ENCODE measurements at regions not wholly inside any gene's neighbourhood (a gene's known extent, or its start where the extent isn't known, plus 50 kb on each side); places are given as distances from the start of the nearest gene placed in this dataset.

GRCh38 chrX:17990532-17990931 is 129.4 kb upstream of the RAI2 start:
- no peaks in the 10 kb centered on the region for H3K9me3 ChIP-seq (ENCODE audit: low read length)

DNA sequence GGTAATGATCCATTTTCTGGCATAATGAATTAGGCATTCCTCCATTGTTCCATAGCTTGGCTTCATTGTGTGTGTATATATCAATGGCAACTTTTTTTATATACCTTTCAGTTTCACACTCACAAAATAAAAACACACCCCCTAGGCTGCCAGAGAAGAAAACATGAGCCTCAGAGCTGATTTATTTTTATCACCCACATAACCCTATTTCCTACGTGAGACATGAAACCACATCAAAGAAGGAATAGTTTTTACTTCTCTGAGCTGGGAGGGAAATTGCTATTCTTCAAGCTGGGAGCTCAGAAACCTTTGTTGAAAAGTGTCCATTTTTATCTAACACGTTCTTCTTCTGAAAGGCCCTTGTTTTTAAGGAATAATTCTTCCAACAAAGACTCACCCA is 126.7 kb upstream of the RAI2 start:
- H3K9me2 ChIP-seq (ENCODE audit: insufficient read depth, low read length) = no peaks in the 10 kb centered on the region
- H3K36me3 ChIP-seq (ENCODE audit: insufficient read depth, low read length) = no peaks in the 10 kb centered on the region
- H3F3A ChIP-seq (ENCODE audit: insufficient read depth, low read length, poor library complexity, severe bottlenecking) = no peaks in the 10 kb centered on the region
- H3K79me2 ChIP-seq (replicated peaks; ENCODE audit: insufficient read depth, low read length) = no peaks in the 10 kb centered on the region
- H3K9me3 ChIP-seq (ENCODE audit: low read length) = no peaks in the 10 kb centered on the region
- TF ChIP-seq TAF1 (IDR thresholded peaks at IDR 0.05; ENCODE audit: low read depth) = no peak
- no peak for TF ChIP-seq MXI1 (conservative IDR thresholded peaks at IDR 0.05; ENCODE audit: poor library complexity, severe bottlenecking)
- TF ChIP-seq SMC3 (conservative IDR thresholded peaks at IDR 0.05; ENCODE audit: poor library complexity) = no peak
- TF ChIP-seq, protein P1, sequence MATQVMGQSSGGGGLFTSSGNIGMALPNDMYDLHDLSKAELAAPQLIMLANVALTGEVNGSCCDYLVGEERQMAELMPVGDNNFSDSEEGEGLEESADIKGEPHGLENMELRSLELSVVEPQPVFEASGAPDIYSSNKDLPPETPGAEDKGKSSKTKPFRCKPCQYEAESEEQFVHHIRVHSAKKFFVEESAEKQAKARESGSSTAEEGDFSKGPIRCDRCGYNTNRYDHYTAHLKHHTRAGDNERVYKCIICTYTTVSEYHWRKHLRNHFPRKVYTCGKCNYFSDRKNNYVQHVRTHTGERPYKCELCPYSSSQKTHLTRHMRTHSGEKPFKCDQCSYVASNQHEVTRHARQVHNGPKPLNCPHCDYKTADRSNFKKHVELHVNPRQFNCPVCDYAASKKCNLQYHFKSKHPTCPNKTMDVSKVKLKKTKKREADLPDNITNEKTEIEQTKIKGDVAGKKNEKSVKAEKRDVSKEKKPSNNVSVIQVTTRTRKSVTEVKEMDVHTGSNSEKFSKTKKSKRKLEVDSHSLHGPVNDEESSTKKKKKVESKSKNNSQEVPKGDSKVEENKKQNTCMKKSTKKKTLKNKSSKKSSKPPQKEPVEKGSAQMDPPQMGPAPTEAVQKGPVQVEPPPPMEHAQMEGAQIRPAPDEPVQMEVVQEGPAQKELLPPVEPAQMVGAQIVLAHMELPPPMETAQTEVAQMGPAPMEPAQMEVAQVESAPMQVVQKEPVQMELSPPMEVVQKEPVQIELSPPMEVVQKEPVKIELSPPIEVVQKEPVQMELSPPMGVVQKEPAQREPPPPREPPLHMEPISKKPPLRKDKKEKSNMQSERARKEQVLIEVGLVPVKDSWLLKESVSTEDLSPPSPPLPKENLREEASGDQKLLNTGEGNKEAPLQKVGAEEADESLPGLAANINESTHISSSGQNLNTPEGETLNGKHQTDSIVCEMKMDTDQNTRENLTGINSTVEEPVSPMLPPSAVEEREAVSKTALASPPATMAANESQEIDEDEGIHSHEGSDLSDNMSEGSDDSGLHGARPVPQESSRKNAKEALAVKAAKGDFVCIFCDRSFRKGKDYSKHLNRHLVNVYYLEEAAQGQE (IDR thresholded peaks at IDR 0.05; ENCODE audit: borderline replicate concordance) = no peak
- no peak for TF ChIP-seq POLR2AphosphoS5 (IDR thresholded peaks at IDR 0.05)
- TF ChIP-seq EZH2 (IDR thresholded peaks at IDR 0.05; ENCODE audit: borderline replicate concordance, insufficient read depth, low read length, poor library complexity, severe bottlenecking) = no peak
- TF ChIP-seq EP300 (conservative IDR thresholded peaks at IDR 0.05; ENCODE audit: poor library complexity, severe bottlenecking) = no peak
- TF ChIP-seq, protein P2, sequence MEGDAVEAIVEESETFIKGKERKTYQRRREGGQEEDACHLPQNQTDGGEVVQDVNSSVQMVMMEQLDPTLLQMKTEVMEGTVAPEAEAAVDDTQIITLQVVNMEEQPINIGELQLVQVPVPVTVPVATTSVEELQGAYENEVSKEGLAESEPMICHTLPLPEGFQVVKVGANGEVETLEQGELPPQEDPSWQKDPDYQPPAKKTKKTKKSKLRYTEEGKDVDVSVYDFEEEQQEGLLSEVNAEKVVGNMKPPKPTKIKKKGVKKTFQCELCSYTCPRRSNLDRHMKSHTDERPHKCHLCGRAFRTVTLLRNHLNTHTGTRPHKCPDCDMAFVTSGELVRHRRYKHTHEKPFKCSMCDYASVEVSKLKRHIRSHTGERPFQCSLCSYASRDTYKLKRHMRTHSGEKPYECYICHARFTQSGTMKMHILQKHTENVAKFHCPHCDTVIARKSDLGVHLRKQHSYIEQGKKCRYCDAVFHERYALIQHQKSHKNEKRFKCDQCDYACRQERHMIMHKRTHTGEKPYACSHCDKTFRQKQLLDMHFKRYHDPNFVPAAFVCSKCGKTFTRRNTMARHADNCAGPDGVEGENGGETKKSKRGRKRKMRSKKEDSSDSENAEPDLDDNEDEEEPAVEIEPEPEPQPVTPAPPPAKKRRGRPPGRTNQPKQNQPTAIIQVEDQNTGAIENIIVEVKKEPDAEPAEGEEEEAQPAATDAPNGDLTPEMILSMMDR (IDR thresholded peaks at IDR 0.05; ENCODE audit: poor library complexity, severe bottlenecking) = no peak
- no peak for TF ChIP-seq RAD21 (conservative IDR thresholded peaks at IDR 0.05)
- no peaks in the 10 kb centered on the region for H3K27me3 ChIP-seq (ENCODE audit: insufficient read depth, low read depth, low read length)
- H3K4me2 ChIP-seq (ENCODE audit: low read length) = no peak overlapping the region
- H3K27ac ChIP-seq (ENCODE audit: low read length) = peak overlapping the region; percentile 44
- no peak overlapping the region for H3K9ac ChIP-seq (ENCODE audit: low read length)
- H2AFZ ChIP-seq (ENCODE audit: low read depth, low read length) = no peak overlapping the region
- no peaks in the 10 kb centered on the region for H4K20me1 ChIP-seq (ENCODE audit: insufficient read depth)
- H3K4me3 ChIP-seq (ENCODE audit: low read length) = no peak overlapping the region

More at GRCh38 chrX:17990532-17990931, 129.4 kb upstream of the RAI2 start:
- Histone ChIP-seq H3K9ac (ENCODE audit: low read length) (no peak overlapping the region), H3K36me3 (ENCODE audit: insufficient read depth, low read length) (no peaks in the 10 kb centered on the region), H2AFZ (ENCODE audit: low read depth, low read length) (no peak overlapping the region), H3K4me2 (ENCODE audit: low read length) (no peak overlapping the region), H3K27me3 (ENCODE audit: insufficient read depth, low read depth, low read length) (no peaks in the 10 kb centered on the region), H3K79me2 (replicated peaks; ENCODE audit: insufficient read depth, low read length) (no peaks in the 10 kb centered on the region), H3F3A (ENCODE audit: insufficient read depth, low read length, poor library complexity, severe bottlenecking) (no peaks in the 10 kb centered on the region), H3K9me2 (ENCODE audit: insufficient read depth, low read length) (no peaks in the 10 kb centered on the region), H3K4me3 (ENCODE audit: low read length) (no peak overlapping the region), H4K20me1 (ENCODE audit: insufficient read depth) (no peaks in the 10 kb centered on the region), H3K27ac (ENCODE audit: low read length) (no peak overlapping the region)
- TF ChIP-seq MXI1 (conservative IDR thresholded peaks at IDR 0.05; ENCODE audit: poor library complexity, severe bottlenecking) (no peak), EZH2 (IDR thresholded peaks at IDR 0.05; ENCODE audit: borderline replicate concordance, insufficient read depth, low read length, poor library complexity, severe bottlenecking) (no peak), TAF1 (IDR thresholded peaks at IDR 0.05; ENCODE audit: low read depth) (no peak), RAD21 (conservative IDR thresholded peaks at IDR 0.05) (no peak), SMC3 (conservative IDR thresholded peaks at IDR 0.05; ENCODE audit: poor library complexity) (no peak), EP300 (conservative IDR thresholded peaks at IDR 0.05; ENCODE audit: poor library complexity, severe bottlenecking) (no peak), POLR2AphosphoS5 (IDR thresholded peaks at IDR 0.05) (no peak)
- TF ChIP-seq, protein P2 (IDR thresholded peaks at IDR 0.05; ENCODE audit: poor library complexity, severe bottlenecking) = no peak
- TF ChIP-seq, protein P1 (IDR thresholded peaks at IDR 0.05; ENCODE audit: borderline replicate concordance) = no peak
